H1 (cell line): ENCODE measurements at regions not wholly inside any gene's neighbourhood (a gene's known extent, or its start where the extent isn't known, plus 50 kb on each side); places are given as distances from the start of the nearest gene placed in this dataset.

Experiments
- CTCF ChIA-PET: fragments of 300-600 bp; sonication (Branson Sonifier 250); formaldehyde crosslinking; loops from one replicate; lab custom pipeline; 2021; ENCODE audit not compliant: partially characterized antibody; lab: Charles Lee
- POLR2A ChIA-PET: fragments of 300-600 bp; sonication (Branson Sonifier 250); formaldehyde crosslinking; loops from one replicate; lab custom pipeline; 2021; ENCODE audit warnings: inconsistent platforms; ENCODE audit not compliant: partially characterized antibody; lab: Charles Lee
- DNase-seq, 2 experiments: peaks; one replicate each; pipeline versions ENCODE4 v3.0.0 to v3.0.0-alpha.2; 2010 to 2022; ENCODE audit warnings: low spot score in 2 of 2, low read depth in 1 of 2, mixed read lengths in 1 of 2
- FAIRE-seq: peaks from 2 replicates; lab custom pipeline; 2011; peaks lifted over from hg19 to GRCh38; lab: Jason Lieb, UNC
- H2AFZ ChIP-seq: 2 replicates; pipeline ENCODE4 v1.8.1; 2012; ENCODE audit warnings: low read length, inconsistent platforms
- H2AK5ac ChIP-seq: 2 replicates; pipeline ENCODE4 v1.6.1; 2013; ENCODE audit warnings: low read depth, low read length
- H2BK120ac ChIP-seq: replicated peaks from 2 replicates; pipeline ENCODE3; 2013; ENCODE audit warnings: low read depth, low read length, inconsistent platforms
- H2BK12ac ChIP-seq: 2 replicates; pipeline ENCODE4 v1.6.1; 2013; ENCODE audit warnings: low read depth, low read length
- H2BK15ac ChIP-seq: 2 replicates; pipeline ENCODE4 v1.6.1; 2013; ENCODE audit warnings: low read length
- H2BK20ac ChIP-seq: 2 replicates; pipeline ENCODE4 v1.6.1; 2013; ENCODE audit warnings: low read length
- H2BK5ac ChIP-seq: 2 replicates; pipeline ENCODE4 v1.6.1; 2013; ENCODE audit warnings: low read depth, low read length
- H3K14ac ChIP-seq: 2 replicates; pipeline ENCODE4 v1.6.1; 2013; ENCODE audit warnings: inconsistent platforms; ENCODE audit not compliant: insufficient read length
- H3K18ac ChIP-seq: 2 replicates; pipeline ENCODE4 v1.6.1; 2013; ENCODE audit warnings: low read length; ENCODE audit errors: extremely low read depth
- H3K23ac ChIP-seq: 2 replicates; pipeline ENCODE4 v1.6.1; 2013; ENCODE audit warnings: inconsistent platforms; ENCODE audit not compliant: insufficient read length
- H3K23me2 ChIP-seq: 2 replicates; pipeline ENCODE4 v1.6.1; 2013; ENCODE audit warnings: low read depth, low read length
- H3K27ac ChIP-seq: 2 replicates; pipeline ENCODE4 v1.6.1; 2011; ENCODE audit warnings: low read depth, low read length, inconsistent platforms
- H3K27me3 ChIP-seq, 4 experiments: replicated peaks in 1 of 4; 1 replicate in 1 of 4; 2 replicates in 3 of 4; pipeline versions ENCODE4 v1.6.1 to v1.8.1; 2011 to 2013; ENCODE audit warnings: low read length in 3 of 4, mild to moderate bottlenecking in 3 of 4, inconsistent platforms in 2 of 4, mixed read lengths in 2 of 4, moderate library complexity in 1 of 4; ENCODE audit not compliant: control insufficient read depth in 3 of 4, insufficient read depth in 3 of 4; ENCODE audit errors: extremely low read depth in 1 of 4
- H3K36me3 ChIP-seq, 4 experiments: 2 replicates each; pipeline versions ENCODE4 v1.6.1 to v1.8.1; 2011 to 2013; ENCODE audit warnings: mild to moderate bottlenecking in 4 of 4, low read length in 3 of 4, moderate library complexity in 2 of 4, control low read depth in 1 of 4, inconsistent platforms in 1 of 4; ENCODE audit not compliant: insufficient read depth in 4 of 4, control insufficient read depth in 2 of 4
- H3K4ac ChIP-seq: replicated peaks from 2 replicates; pipeline ENCODE3; 2013; ENCODE audit warnings: low read length, low read depth, mixed read lengths, inconsistent platforms; ENCODE audit not compliant: insufficient read length
- H3K4me1 ChIP-seq, 4 experiments: replicated peaks in 1 of 4; 1 replicate in 1 of 4; 2 replicates in 3 of 4; pipeline versions ENCODE4 v1.6.1 to v1.8.1; 2011 to 2013; ENCODE audit warnings: low read length in 3 of 4, inconsistent platforms in 2 of 4, mixed read lengths in 1 of 4; ENCODE audit not compliant: insufficient read depth in 4 of 4, control insufficient read depth in 3 of 4
- H3K4me2 ChIP-seq, 2 experiments: 2 replicates each; pipeline versions ENCODE4 v1.6.1 to v1.8.1; 2011 to 2013; ENCODE audit warnings: low read depth in 2 of 2, low read length in 2 of 2, control low read depth in 1 of 2, inconsistent platforms in 1 of 2, mild to moderate bottlenecking in 1 of 2; ENCODE audit not compliant: insufficient read depth in 1 of 2
- H3K4me3 ChIP-seq, 4 experiments: fragments of 200-600, 300-600 bp in 1 of 4; sonication (generic), shearing (Covaris generic), sonication (Bioruptor Twin) in 1 of 4; 2 replicates each; pipeline versions ENCODE4 v1.5.1 to v1.8.1; 2011 to 2016; ENCODE audit warnings: low read length in 4 of 4, low read depth in 3 of 4, control low read depth in 2 of 4, inconsistent platforms in 2 of 4, mild to moderate bottlenecking in 2 of 4, mixed read lengths in 1 of 4, moderate library complexity in 1 of 4; ENCODE audit not compliant: insufficient read depth in 2 of 4; ENCODE audit errors: extremely low read depth in 1 of 4
- H3K56ac ChIP-seq: replicated peaks from 2 replicates; pipeline ENCODE3; 2013; ENCODE audit warnings: low read depth, mild to moderate bottlenecking, mixed read lengths, low read length, inconsistent platforms; ENCODE audit not compliant: insufficient read length
- H3K79me1 ChIP-seq: 2 replicates; pipeline ENCODE4 v1.6.1; 2013; ENCODE audit warnings: low read depth, low read length, control low read depth
- H3K79me2 ChIP-seq, 2 experiments: 2 replicates each; pipeline versions ENCODE4 v1.6.1 to v1.8.1; 2012 to 2013; ENCODE audit warnings: low read length in 2 of 2, mild to moderate bottlenecking in 2 of 2, inconsistent platforms in 1 of 2; ENCODE audit not compliant: insufficient read depth in 2 of 2, control insufficient read depth in 1 of 2
- H3K9ac ChIP-seq, 4 experiments: replicated peaks in 1 of 4; 1 replicate in 1 of 4; 2 replicates in 3 of 4; pipeline versions ENCODE4 v1.6.1 to v1.8.1; 2011 to 2013; ENCODE audit warnings: low read depth in 3 of 4, low read length in 3 of 4, control low read depth in 2 of 4, mild to moderate bottlenecking in 2 of 4, moderate library complexity in 2 of 4, inconsistent platforms in 1 of 4; ENCODE audit errors: extremely low read depth in 1 of 4
- H3K9me3 ChIP-seq, 2 experiments: 2 replicates each; pipeline versions ENCODE4 v1.6.1 to v1.8.1; 2012 to 2013; ENCODE audit warnings: mild to moderate bottlenecking in 2 of 2, moderate library complexity in 2 of 2, control low read depth in 1 of 2, inconsistent platforms in 1 of 2, low read depth in 1 of 2, low read length in 1 of 2, mixed read lengths in 1 of 2; ENCODE audit not compliant: insufficient read depth in 2 of 2
- H4K20me1 ChIP-seq, 2 experiments: replicated peaks in 1 of 2; 2 replicates each; pipeline versions ENCODE3 to v1.8.1; 2011 to 2013; ENCODE audit warnings: inconsistent platforms in 2 of 2, low read length in 2 of 2, mild to moderate bottlenecking in 1 of 2; ENCODE audit not compliant: insufficient read depth in 2 of 2, control insufficient read depth in 1 of 2
- H4K5ac ChIP-seq: 2 replicates; pipeline ENCODE4 v1.6.1; 2013; ENCODE audit warnings: low read length, low read depth, mixed read lengths, inconsistent platforms; ENCODE audit not compliant: insufficient read length
- H4K8ac ChIP-seq: 2 replicates; pipeline ENCODE4 v1.8.0; 2013; ENCODE audit warnings: mild to moderate bottlenecking, moderate library complexity, low read length, inconsistent platforms; ENCODE audit not compliant: insufficient read depth; ENCODE audit errors: extremely low read depth
- H4K91ac ChIP-seq: replicated peaks from 2 replicates; pipeline ENCODE3; 2013; ENCODE audit warnings: low read length, mixed read lengths, inconsistent platforms; ENCODE audit not compliant: insufficient read length
- E2F6 ChIP-seq: IDR thresholded peaks from 2 replicates; pipeline ENCODE4 v1.6.1; 2012; ENCODE audit warnings: inconsistent platforms
- JUN ChIP-seq: IDR thresholded peaks from 2 replicates; pipeline ENCODE4 v1.6.1; 2011; ENCODE audit warnings: low read depth, mild to moderate bottlenecking, improper control_type of control experiment, low read length
- KDM1A ChIP-seq: fragments of 200-600, 300-600 bp; sonication (generic); IDR thresholded peaks from 2 replicates; pipeline ENCODE4 v1.7.1; 2016; ENCODE audit warnings: mild to moderate bottlenecking, low read length, borderline replicate concordance
- MAFK ChIP-seq: IDR thresholded peaks from 2 replicates; pipeline ENCODE4 v1.6.1; 2012; ENCODE audit warnings: low read depth, mild to moderate bottlenecking, improper control_type of control experiment, low read length
- NANOG ChIP-seq: IDR thresholded peaks from 2 replicates; pipeline ENCODE4 v1.6.1; 2011; ENCODE audit warnings: low read length, low read depth, mild to moderate bottlenecking, inconsistent platforms; ENCODE audit not compliant: insufficient read depth, poor library complexity, severe bottlenecking
- NRF1 ChIP-seq: IDR thresholded peaks from 2 replicates; pipeline ENCODE4 v1.6.1; 2011; ENCODE audit warnings: mild to moderate bottlenecking, low read depth, low read length, improper control_type of control experiment
- PHF8 ChIP-seq: fragments of 200-600 bp; sonication (generic); conservative IDR thresholded peaks from 2 replicates; pipeline ENCODE4 v1.7.1; 2012; ENCODE audit warnings: low read depth, mild to moderate bottlenecking, inconsistent platforms, low read length, moderate library complexity
- RBBP5 ChIP-seq: IDR thresholded peaks from 2 replicates; pipeline ENCODE4 v1.7.1; 2012; ENCODE audit warnings: low read depth, mild to moderate bottlenecking, inconsistent platforms, low read length, moderate library complexity, borderline replicate concordance
- RFX5 ChIP-seq: IDR thresholded peaks from 2 replicates; pipeline ENCODE4 v1.6.1; 2011; ENCODE audit warnings: low read depth, low read length, improper control_type of control experiment, borderline replicate concordance
- RNF2 ChIP-seq: fragments of 200-900, 300-1000 bp; sonication (generic); IDR thresholded peaks from 2 replicates; pipeline ENCODE4 v1.7.1; 2016; ENCODE audit warnings: borderline replicate concordance, low read depth, mild to moderate bottlenecking, antibody characterized with exemption, low read length; ENCODE audit not compliant: poor library complexity, severe bottlenecking; ENCODE audit errors: missing control alignments
- SIN3A ChIP-seq, 2 experiments: IDR thresholded peaks in 1 of 2; conservative IDR thresholded peaks in 1 of 2; 2 replicates each; pipeline ENCODE4 v1.6.1; 2011 to 2012; ENCODE audit warnings: low read length in 2 of 2, improper control_type of control experiment in 1 of 2, low read depth in 1 of 2, mild to moderate bottlenecking in 1 of 2
- SIX5 ChIP-seq: IDR thresholded peaks from 2 replicates; pipeline ENCODE4 v1.6.1; 2011; ENCODE audit warnings: mild to moderate bottlenecking, low read depth, low read length
- SP4 ChIP-seq: IDR thresholded peaks from 2 replicates; pipeline ENCODE4 v1.6.1; 2012; ENCODE audit warnings: low read length, inconsistent platforms
- TEAD4 ChIP-seq: IDR thresholded peaks from 2 replicates; pipeline ENCODE4 v1.6.1; 2012; ENCODE audit warnings: low read depth, low read length, inconsistent platforms, mixed read lengths
- WGBS, 2 experiments: shearing (Covaris generic) in 1 of 2; methylation state at CpG; one replicate each; pipeline versions ENCODE4 v1.1.6 to v1.1.7; 2013 to 2015; ENCODE audit warnings: low lambda C conversion rate in 2 of 2, mixed read lengths in 2 of 2, inconsistent platforms in 1 of 2, low coverage in 1 of 2, missing lambda C conversion rate in 1 of 2; ENCODE audit not compliant: insufficient replicate concordance in 2 of 2, insufficient coverage in 1 of 2, insufficient read length in 1 of 2; ENCODE audit errors: extremely low coverage in 1 of 2, missing lambda C conversion rate in 1 of 2; 5-methylcytosine and 5-hydroxymethylcytosine counted together

DNA sequence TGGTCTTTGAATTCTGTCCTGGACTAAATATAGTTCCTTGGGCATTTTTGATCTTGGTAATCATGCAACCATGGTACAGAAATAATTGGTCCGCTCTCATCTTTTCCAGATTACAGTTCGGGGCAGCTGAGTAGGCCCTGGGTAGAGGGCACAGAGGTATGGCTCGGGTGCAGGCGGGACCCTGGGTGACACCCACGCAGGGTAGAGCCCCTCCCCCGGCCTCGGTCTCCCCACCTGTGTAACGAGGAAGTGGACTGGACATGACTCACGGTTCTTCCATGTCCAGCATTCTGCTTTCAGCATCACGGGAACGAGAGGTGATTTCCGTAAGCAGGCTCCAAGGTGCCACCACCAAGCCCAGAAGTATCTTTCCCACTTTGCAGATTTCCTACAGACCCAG lies 91.0 kb upstream of the DIO3 start:
- Histone ChIP-seq H2BK20ac (no peak overlapping the region), H4K8ac (no peak overlapping the region), H4K20me1 (no peaks in the 10 kb centered on the region), H3K56ac (no peak overlapping the region), H3K9me3 (no peaks in the 10 kb centered on the region)
- TF ChIP-seq SIN3A (conservative IDR thresholded peaks at IDR 0.05 in 1 of 2, IDR thresholded peaks at IDR 0.05 in 1 of 2; ENCODE audit: low read depth in 1 of 2, low read length in 2 of 2): no peak
- no peak for TF ChIP-seq MAFK
- TF ChIP-seq RNF2: no peak
- TF ChIP-seq KDM1A: no peak
- no peak for TF ChIP-seq PHF8
- no peak for TF ChIP-seq NANOG
- TF ChIP-seq NRF1: no peak
- no peak for TF ChIP-seq SP4
- TF ChIP-seq SIX5: no peak
- no peak for TF ChIP-seq RFX5
- no peak for TF ChIP-seq TEAD4
- TF ChIP-seq E2F6: no peak
- TF ChIP-seq JUN: no peak
- no peak for TF ChIP-seq RBBP5
- TF ChIP-seq, all 59 proteins: peak for 0
- Histone ChIP-seq H3K4ac (no peak overlapping the region), H3K23ac (no peak overlapping the region), H2BK15ac (no peak overlapping the region), H3K23me2 (no peaks in the 10 kb centered on the region), H3K4me1 (no peaks in the 10 kb centered on the region; a peak in 1 of 7 replicates), H3K14ac (no peak overlapping the region), H3K27me3 (no peaks in the 10 kb centered on the region), H3K9ac (no peak overlapping the region), H2AK5ac (no peak overlapping the region), H3K18ac (no peak overlapping the region), H3K79me2 (no peaks in the 10 kb centered on the region), H3K4me3 (no peak overlapping the region), H4K91ac (no peak overlapping the region), H3K27ac (no peak overlapping the region), H3K4me2 (no peak overlapping the region), H2BK5ac (no peak overlapping the region), H3K79me1 (no peaks in the 10 kb centered on the region), H2BK120ac (no peak overlapping the region), H2AFZ (no peak overlapping the region), H3K36me3 (no peaks in the 10 kb centered on the region), H4K5ac (no peak overlapping the region), H2BK12ac (no peak overlapping the region)
- no peak for FAIRE-seq
- peak in 1 of 2 experiments; percentile 32 for DNase-seq
- ChIA-PET POLR2A (no interaction called here), CTCF (no interaction called here)
- 85% methylated on average over 12 of the region's 12 CpGs; no CpG with 5 or more reads in 1 of the 2 experiments for WGBS, 2 experiments
